WTC11 (cell line): ENCODE measurements at regions not wholly inside any gene's neighbourhood (a gene's known extent, or its start where the extent isn't known, plus 50 kb on each side); places are given as distances from the start of the nearest gene placed in this dataset.

ENCODE experiments used
- ATAC-seq: fragments of 200-7000 bp; cut with Tn5 transposase; 2 replicates; pipeline ENCODE4 v1.10.0; 2021; ENCODE audit warnings: mild to moderate bottlenecking, moderate library complexity
- CTCF ChIA-PET: fragments of 300-600 bp; sonication (Branson Sonifier 250); formaldehyde crosslinking; loops from one replicate; lab custom pipeline; 2021; ENCODE audit warnings: antibody characterized with exemption; lab: Charles Lee
- POLR2A ChIA-PET: fragments of 350-600 bp; sonication (Branson Sonifier 250); formaldehyde crosslinking; loops from one replicate; lab custom pipeline; 2021; ENCODE audit warnings: antibody characterized with exemption; lab: Charles Lee
- DNase-seq: peaks from one replicate; pipeline ENCODE4 v3.0.0; 2021; ENCODE audit warnings: low spot score
- H3K27ac Mint-ChIP-seq: 2 replicates; pipeline ENCODE4 v1.8.0; 2021; ENCODE audit warnings: mixed read lengths
- H3K27me3 Mint-ChIP-seq: 2 replicates; pipeline ENCODE4 v1.8.0; 2021; ENCODE audit warnings: low read depth, mild to moderate bottlenecking, moderate library complexity, mixed read lengths
- H3K36me3 Mint-ChIP-seq: 2 replicates; pipeline ENCODE4 v1.8.0; 2021; ENCODE audit warnings: mixed read lengths
- H3K4me1 Mint-ChIP-seq: 2 replicates; pipeline ENCODE4 v1.8.0; 2022; ENCODE audit warnings: mixed read lengths
- H3K4me3 Mint-ChIP-seq: 2 replicates; pipeline ENCODE4 v1.8.0; 2021; ENCODE audit warnings: mild to moderate bottlenecking, moderate library complexity, mixed read lengths
- H3K9me3 Mint-ChIP-seq: 2 replicates; pipeline ENCODE4 v1.8.0; 2021; ENCODE audit warnings: mixed read lengths
- ARID4B ChIP-seq: sonication (generic); formaldehyde crosslinking; IDR thresholded peaks from 2 replicates; pipeline ENCODE4 v1.8.0; 2023; ENCODE audit warnings: missing genetic modification reagents, mild to moderate bottlenecking, borderline replicate concordance
- CBFB ChIP-seq: sonication (generic); formaldehyde crosslinking; IDR thresholded peaks from 2 replicates; pipeline ENCODE4 v1.8.1; 2022; ENCODE audit warnings: mild to moderate bottlenecking, low read depth, missing genetic modification reagents
- ELF4 ChIP-seq: sonication (generic); formaldehyde crosslinking; IDR thresholded peaks from 2 replicates; pipeline ENCODE4 v1.8.1; 2022; ENCODE audit warnings: low read depth, mild to moderate bottlenecking, moderate library complexity, missing genetic modification reagents
- ETV6 ChIP-seq: sonication (generic); formaldehyde crosslinking; IDR thresholded peaks from 2 replicates; pipeline ENCODE4 v1.8.1; 2022; ENCODE audit warnings: mild to moderate bottlenecking, missing genetic modification reagents
- FOXP4 ChIP-seq: sonication (generic); formaldehyde crosslinking; IDR thresholded peaks from 2 replicates; pipeline ENCODE4 v1.8.0; 2022; ENCODE audit warnings: mild to moderate bottlenecking, missing genetic modification reagents
- GTF2I ChIP-seq: fragments of 250-450 bp; sonication (Bioruptor Pico); conservative IDR thresholded peaks from 2 replicates; pipeline ENCODE4 v1.4.0; 2021; ENCODE audit warnings: mild to moderate bottlenecking
- HMGXB4 ChIP-seq: sonication (generic); formaldehyde crosslinking; IDR thresholded peaks from 2 replicates; pipeline ENCODE4 v1.8.1; 2023; ENCODE audit warnings: mild to moderate bottlenecking, moderate library complexity, missing genetic modification reagents
- IRF1 ChIP-seq: sonication (generic); formaldehyde crosslinking; IDR thresholded peaks from 2 replicates; pipeline ENCODE4 v1.8.0; 2023; ENCODE audit warnings: missing genetic modification reagents
- JUN ChIP-seq: sonication (generic); formaldehyde crosslinking; IDR thresholded peaks from 2 replicates; pipeline ENCODE4 v1.8.0; 2023; ENCODE audit warnings: mild to moderate bottlenecking, missing genetic modification reagents
- KAT7 ChIP-seq: sonication (generic); formaldehyde crosslinking; IDR thresholded peaks from 2 replicates; pipeline ENCODE4 v1.8.1; 2023; ENCODE audit warnings: missing genetic modification reagents, mild to moderate bottlenecking, borderline replicate concordance
- MXD4 ChIP-seq: fragments of 250-450 bp; sonication (Bioruptor Pico); IDR thresholded peaks from 2 replicates; pipeline ENCODE4 v1.8.0; 2021; ENCODE audit warnings: mild to moderate bottlenecking, moderate library complexity, borderline replicate concordance
- NFE2L1 ChIP-seq: sonication (generic); formaldehyde crosslinking; IDR thresholded peaks from 2 replicates; pipeline ENCODE4 v1.8.1; 2023; ENCODE audit warnings: missing genetic modification reagents
- NFYB ChIP-seq: sonication (generic); formaldehyde crosslinking; conservative IDR thresholded peaks from 2 replicates; pipeline ENCODE4 v1.8.0; 2022; ENCODE audit warnings: low read depth, missing genetic modification reagents
- RORB ChIP-seq: fragments of 250-450 bp; sonication (Bioruptor Pico); IDR thresholded peaks from 2 replicates; pipeline ENCODE4 v1.9.0; 2021; ENCODE audit warnings: mild to moderate bottlenecking
- SMAD3 ChIP-seq: sonication (generic); formaldehyde crosslinking; IDR thresholded peaks from 2 replicates; pipeline ENCODE4 v1.8.0; 2022; ENCODE audit warnings: missing genetic modification reagents, mild to moderate bottlenecking, borderline replicate concordance
- SMAD4 ChIP-seq: sonication (generic); formaldehyde crosslinking; IDR thresholded peaks from 2 replicates; pipeline ENCODE4 v1.8.0; 2022; ENCODE audit warnings: mild to moderate bottlenecking, missing genetic modification reagents
- TEAD1 ChIP-seq: sonication (generic); formaldehyde crosslinking; IDR thresholded peaks from 2 replicates; pipeline ENCODE4 v1.8.0; 2022; ENCODE audit warnings: mild to moderate bottlenecking, missing genetic modification reagents
- TP53 ChIP-seq: sonication (generic); formaldehyde crosslinking; IDR thresholded peaks from 2 replicates; pipeline ENCODE4 v1.8.1; 2023; ENCODE audit warnings: mild to moderate bottlenecking, missing genetic modification reagents
- ZBTB21 ChIP-seq: sonication (generic); formaldehyde crosslinking; IDR thresholded peaks from 2 replicates; pipeline ENCODE4 v1.8.1; 2023; ENCODE audit warnings: mild to moderate bottlenecking, missing genetic modification reagents, borderline replicate concordance
- ZNF121 ChIP-seq: sonication (generic); formaldehyde crosslinking; IDR thresholded peaks from 2 replicates; pipeline ENCODE4 v1.8.0; 2023; ENCODE audit warnings: missing genetic modification reagents
- ZNF423 ChIP-seq: fragments of 250-450 bp; sonication (Bioruptor Pico); IDR thresholded peaks from 2 replicates; pipeline ENCODE4 v2.1.2; 2022; ENCODE audit warnings: mild to moderate bottlenecking, moderate library complexity

GRCh38 chr3:36631549-36631948 is 132.8 kb downstream of the DCLK3 start (continued):
- no peak for TF ChIP-seq ARID4B (CRISPR knock-in tag)

- Mint-ChIP-seq H3K4me1 (peaks cover 17% of the 10 kb centered on the region), H3K9me3 (peaks cover 5% of the 10 kb centered on the region; the same call in 1 of the 2 replicates), H3K36me3 (no peaks in the 10 kb centered on the region), H3K27me3 (no peaks in the 10 kb centered on the region; the same call in 1 of the 2 replicates), H3K4me3 (no peak overlapping the region), H3K27ac (no peak overlapping the region)
- TF ChIP-seq CBFB = no peak
- ChIA-PET CTCF (interaction anchor here (0.7 kb wide), 1 partner anchor 177 kb away, joined by 3 read pairs; no protein-coding TSS in a partner anchor), POLR2A (no interaction called here)
- DNase-seq (no peak), ATAC-seq (no peak)
These were observed 148.5 kb downstream of the DCLK3 start for GRCh38 chr3:36615861-36616260.

- no peak for ATAC-seq
These were observed 157.2 kb downstream of the DCLK3 start for GRCh38 chr3:36606871-36607765.

GRCh38 chr3:36603423-36603822 is 160.9 kb downstream of the DCLK3 start:
- DNase-seq (no peak), ATAC-seq (no peak)
- no peaks in the 10 kb centered on the region for H3K27me3 Mint-ChIP-seq
- H3K9me3 Mint-ChIP-seq = no peaks in the 10 kb centered on the region
- H3K27ac Mint-ChIP-seq = no peak overlapping the region
- ChIA-PET POLR2A (no interaction called here), CTCF (no interaction called here)
- 0 out of 2 replicates have a peak, but pooled peaks cover 4% of the 10 kb centered on the region for H3K4me1 Mint-ChIP-seq
- H3K36me3 Mint-ChIP-seq = no peaks in the 10 kb centered on the region
- H3K4me3 Mint-ChIP-seq = no peak overlapping the region
- TF ChIP-seq ZBTB21 (CRISPR knock-in tag) = no peak
- TF ChIP-seq HMGXB4 (CRISPR knock-in tag) = no peak
- TF ChIP-seq ETV6 (CRISPR knock-in tag) = no peak
- no peak for TF ChIP-seq TEAD1
- no peak for TF ChIP-seq TP53 (CRISPR knock-in tag)
- TF ChIP-seq ZNF423 (CRISPR knock-in tag) = no peak
- no peak for TF ChIP-seq SMAD4 (CRISPR knock-in tag)
- TF ChIP-seq RORB = no peak
- TF ChIP-seq ZNF121 (CRISPR knock-in tag) = no peak
- TF ChIP-seq NFE2L1 = no peak
- no peak for TF ChIP-seq GTF2I
- TF ChIP-seq IRF1 (CRISPR knock-in tag) = no peak
- no peak for TF ChIP-seq SMAD3 (CRISPR knock-in tag)
- no peak for TF ChIP-seq JUN (CRISPR knock-in tag)

More at GRCh38 chr3:36606871-36607765, 157.2 kb downstream of the DCLK3 start:
- H3K4me1 Mint-ChIP-seq = no peaks in the 10 kb centered on the region
- no peak for TF ChIP-seq KAT7 (CRISPR knock-in tag)
- TF ChIP-seq NFYB (CRISPR knock-in tag) = no peak
- no peak for TF ChIP-seq MXD4
- TF ChIP-seq FOXP4 (CRISPR knock-in tag) = no peak
- no peak for TF ChIP-seq ELF4 (CRISPR knock-in tag)
- peaks cover under 1% of the 10 kb centered on the region; the same call in 1 of the 2 replicates for H3K9me3 Mint-ChIP-seq
- no peaks in the 10 kb centered on the region for H3K36me3 Mint-ChIP-seq
- no peak for DNase-seq
- no peaks in the 10 kb centered on the region for H3K27me3 Mint-ChIP-seq
- CTCF ChIA-PET = no interaction called here
- no peak overlapping the region for H3K27ac Mint-ChIP-seq
- no peak overlapping the region for H3K4me3 Mint-ChIP-seq
- POLR2A ChIA-PET = no interaction called here
